ENCODE measurements at regions not wholly inside any gene's neighbourhood (a gene's known extent, or its start where the extent isn't known, plus 50 kb on each side); places are given as distances from the start of the nearest gene placed in this dataset.

GRCh38 chr5:42927730-42928129 is 112.4 kb downstream of the ANXA2R start:
- no peak for TF ChIP-seq CTCF (IDR thresholded peaks at IDR 0.05; ENCODE audit: insufficient read depth, low read depth, low read length)
- no peak for TF ChIP-seq EZH2 (IDR thresholded peaks at IDR 0.05; ENCODE audit: insufficient read depth, low read length)
